ENCODE measurements at regions not wholly inside any gene's neighbourhood (a gene's known extent, or its start where the extent isn't known, plus 50 kb on each side); places are given as distances from the start of the nearest gene placed in this dataset.

GRCh38 chr15:46467041-46467440 lies 832.2 kb downstream of the SQOR start:
- TF ChIP-seq CTCF (IDR thresholded peaks at IDR 0.05; ENCODE audit: insufficient read depth, low read length, poor library complexity, severe bottlenecking) (no peak), EZH2phosphoT487 (conservative IDR thresholded peaks at IDR 0.05; ENCODE audit: low read length) (no peak)

Measured in SU-DHL-6 (cell line).